Stimulated activated CD8-positive, alpha-beta memory T cell treated with anti-CD3 and anti-CD28 coated beads, Interleukin-7, amount 100 ng/mL, for 24 hours (primary cell): ENCODE measurements at regions not wholly inside any gene's neighbourhood (a gene's known extent, or its start where the extent isn't known, plus 50 kb on each side); places are given as distances from the start of the nearest gene placed in this dataset.

Source experiments
- DNase-seq: peaks from one replicate; pipeline ENCODE4 v3.0.0-alpha.2; 2020; ENCODE audit warnings: low read depth

DNA sequence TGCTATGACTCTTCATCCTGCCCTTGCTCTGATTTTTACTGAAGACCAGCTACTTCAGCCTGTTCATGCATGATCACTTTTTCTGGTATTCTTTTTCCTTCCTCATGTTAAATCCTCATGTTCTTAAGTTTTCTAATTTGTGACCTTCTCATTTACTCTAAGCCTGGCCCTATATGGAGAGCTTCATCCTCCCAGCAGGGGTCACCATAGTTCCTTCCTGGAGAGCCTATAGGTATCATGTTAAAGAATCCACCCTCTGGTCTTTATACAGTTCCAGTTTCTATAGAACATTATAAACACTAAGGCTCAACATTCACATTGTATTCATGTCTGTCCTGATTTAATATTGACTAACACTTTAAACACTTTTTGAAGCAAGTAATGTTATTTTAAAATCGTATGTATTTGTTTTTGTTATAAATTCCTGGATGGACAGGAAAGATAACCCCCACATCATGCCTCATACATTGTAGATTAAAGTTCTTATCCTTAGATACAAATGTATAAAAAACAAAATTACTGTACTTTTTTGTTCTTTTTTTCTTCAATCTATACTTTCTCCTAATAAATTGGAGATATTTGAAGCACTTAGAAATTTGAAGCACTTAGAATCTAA, 53.8 kb upstream of the OTUD4 start:
- peak; percentile 19 for DNase-seq

- DNase-seq: no peak
These were observed 51.7 kb upstream of the OTUD4 start for GRCh38 chr4:145231906-145232700.

DNA sequence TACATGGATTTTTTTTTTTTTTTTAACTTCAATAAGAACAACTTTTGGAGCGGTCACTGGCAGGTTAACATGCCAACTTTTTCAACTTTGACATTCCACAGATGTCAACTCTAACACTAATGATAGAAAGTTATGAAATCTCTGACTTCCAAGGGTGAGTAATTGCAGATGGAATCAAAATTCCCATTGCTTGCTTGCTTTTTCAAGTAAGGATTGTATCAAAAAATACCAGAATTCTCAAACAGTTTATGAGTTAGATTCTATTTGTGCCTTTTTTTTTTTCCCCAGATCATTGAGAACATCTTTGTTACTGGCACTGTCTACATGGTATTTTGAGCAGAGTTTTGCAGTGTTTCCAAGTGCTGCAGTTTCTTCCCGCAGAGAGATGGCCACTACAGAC, 50.3 kb upstream of the OTUD4 start:
- no peak for DNase-seq
